Stomach (tissue), 8 donors: ENCODE measurements at regions not wholly inside any gene's neighbourhood (a gene's known extent, or its start where the extent isn't known, plus 50 kb on each side); places are given as distances from the start of the nearest gene placed in this dataset.
"Not testable (repeated sequence)": the region's sequence is repeated elsewhere in the genome, so short reads cannot be mapped to it uniquely, and the experiment has no call there.

Experiments used
- DNase-seq, 2 donors: peaks; one replicate each; pipeline versions ENCODE4 v3.0.0 to v3.0.0-alpha.2; 2013 to 2019
- H3K27ac ChIP-seq, 5 donors: fragments of 200-600 bp in 4 of 5; sonication (generic) in 4 of 5; one replicate each; pipeline ENCODE4 v1.5.1; 2013 to 2019; ENCODE audit warnings: mild to moderate bottlenecking in 1 of 5, moderate library complexity in 1 of 5
- H3K27me3 ChIP-seq, 3 donors: fragments of 200-600 bp; sonication (generic); one replicate each; pipeline ENCODE4 v1.5.1; 2017 to 2019; ENCODE audit warnings: mixed run types in 1 of 3
- H3K36me3 ChIP-seq, 4 donors: fragments of 200-600 bp; sonication (generic); 1 replicate in 3 of 4; 2 replicates in 1 of 4; pipeline ENCODE4 v1.5.1; 2016 to 2019
- H3K4me1 ChIP-seq, 4 donors: fragments of 200-600 bp; sonication (generic); one replicate each; pipeline ENCODE4 v1.5.1; 2016 to 2019
- H3K4me3 ChIP-seq, 4 donors: fragments of 200-600 bp; sonication (generic) in 3 of 4; one replicate each; pipeline ENCODE4 v1.5.1; 2016 to 2019; ENCODE audit warnings: mild to moderate bottlenecking in 1 of 4
- H3K9me3 ChIP-seq, 4 donors: fragments of 200-600 bp; sonication (generic); one replicate each; pipeline ENCODE4 v1.5.1; 2016 to 2019
- EP300 ChIP-seq: sonication (generic); formaldehyde crosslinking; IDR thresholded peaks from one replicate; pipeline ENCODE4 v1.6.1; 2017; ENCODE audit warnings: antibody characterized with exemption
- POLR2A ChIP-seq, 4 donors: fragments of 450-650 bp; IDR thresholded peaks; one replicate each; pipeline ENCODE4 v1.6.1; 2016; ENCODE audit warnings: antibody characterized with exemption in 4 of 4, control low read depth in 2 of 4, mild to moderate bottlenecking in 1 of 4, moderate library complexity in 1 of 4
- POLR2AphosphoS5 ChIP-seq, 3 donors: sonication (generic); formaldehyde crosslinking; IDR thresholded peaks; one replicate each; pipeline ENCODE4 v1.6.1; 2016; ENCODE audit warnings: antibody characterized with exemption in 3 of 3
- WGBS, 5 donors: extraction: QIAGEN DNeasy Blood & Tissue Kit in 3 of 5; methylation state at CpG; one replicate each; pipeline versions ENCODE4 v1.1.5 to v1.1.7; 2013 to 2018; 5-methylcytosine and 5-hydroxymethylcytosine counted together
- intact Hi-C: fragments of 100-400 bp; cut with DNase I; formaldehyde crosslinking; loops from one replicate; pipeline ENCODE4 v1.15.1; 2023; ENCODE audit warnings: low total_unique reads
- TF ChIP-seq, protein P1 (sequence below), 7 experiments: fragments of 450-650 bp in 4 of 7; fragments of 200-600 bp in 3 of 7; sonication (generic) in 3 of 7; IDR thresholded peaks; one replicate each; pipeline ENCODE4 v1.5.1; 2016 to 2019; ENCODE audit warnings: antibody characterized with exemption in 7 of 7, control low read depth in 2 of 7, mild to moderate bottlenecking in 1 of 7
- donor health status: healthy with polysubstance abuse.
- donor health status: Bipolar disorder and iron deficiency.
- donor health status: healthy.

DNA sequence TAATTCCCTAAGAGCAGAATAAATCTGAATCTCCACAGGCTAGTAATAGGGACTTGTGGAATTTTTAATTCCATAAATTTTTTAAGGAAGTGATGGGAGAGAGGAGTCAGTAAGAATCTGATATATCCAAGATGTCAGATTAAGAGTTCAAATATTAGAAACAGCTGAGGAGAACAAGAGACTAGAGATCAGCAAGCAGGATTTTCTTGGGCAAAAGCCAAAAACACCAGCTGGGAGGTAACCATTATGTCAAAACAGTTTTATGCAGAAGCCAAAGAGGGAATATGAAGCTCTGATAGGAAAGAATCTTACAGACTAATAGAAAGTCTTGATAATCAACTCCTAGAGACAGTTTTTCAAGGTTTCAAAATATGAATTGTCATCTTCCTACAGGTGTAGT, 72.2 kb upstream of the RBPJ start:
- no peaks in the 10 kb centered on the region for H3K27me3 ChIP-seq
- TF ChIP-seq POLR2AphosphoS5 (IDR thresholded peaks at IDR 0.05): no peak
- no peak for TF ChIP-seq POLR2A (IDR thresholded peaks at IDR 0.05)
- TF ChIP-seq, protein P1, sequence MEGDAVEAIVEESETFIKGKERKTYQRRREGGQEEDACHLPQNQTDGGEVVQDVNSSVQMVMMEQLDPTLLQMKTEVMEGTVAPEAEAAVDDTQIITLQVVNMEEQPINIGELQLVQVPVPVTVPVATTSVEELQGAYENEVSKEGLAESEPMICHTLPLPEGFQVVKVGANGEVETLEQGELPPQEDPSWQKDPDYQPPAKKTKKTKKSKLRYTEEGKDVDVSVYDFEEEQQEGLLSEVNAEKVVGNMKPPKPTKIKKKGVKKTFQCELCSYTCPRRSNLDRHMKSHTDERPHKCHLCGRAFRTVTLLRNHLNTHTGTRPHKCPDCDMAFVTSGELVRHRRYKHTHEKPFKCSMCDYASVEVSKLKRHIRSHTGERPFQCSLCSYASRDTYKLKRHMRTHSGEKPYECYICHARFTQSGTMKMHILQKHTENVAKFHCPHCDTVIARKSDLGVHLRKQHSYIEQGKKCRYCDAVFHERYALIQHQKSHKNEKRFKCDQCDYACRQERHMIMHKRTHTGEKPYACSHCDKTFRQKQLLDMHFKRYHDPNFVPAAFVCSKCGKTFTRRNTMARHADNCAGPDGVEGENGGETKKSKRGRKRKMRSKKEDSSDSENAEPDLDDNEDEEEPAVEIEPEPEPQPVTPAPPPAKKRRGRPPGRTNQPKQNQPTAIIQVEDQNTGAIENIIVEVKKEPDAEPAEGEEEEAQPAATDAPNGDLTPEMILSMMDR (IDR thresholded peaks at IDR 0.05): no peak
- TF ChIP-seq EP300: no peak
- DNase-seq: peak in 1 of 2 donors; percentile 82
- intact Hi-C loops: no loop called here
- H3K27ac ChIP-seq: no peak overlapping the region
- no peaks in the 10 kb centered on the region for H3K36me3 ChIP-seq
- peaks cover 0 to 3% (median 0%) of the 10 kb centered on the region in 4 donors for H3K9me3 ChIP-seq
- H3K4me3 ChIP-seq: no peak overlapping the region
- peaks cover 0 to 8% (median 2%) of the 10 kb centered on the region in 4 donors for H3K4me1 ChIP-seq

DNA sequence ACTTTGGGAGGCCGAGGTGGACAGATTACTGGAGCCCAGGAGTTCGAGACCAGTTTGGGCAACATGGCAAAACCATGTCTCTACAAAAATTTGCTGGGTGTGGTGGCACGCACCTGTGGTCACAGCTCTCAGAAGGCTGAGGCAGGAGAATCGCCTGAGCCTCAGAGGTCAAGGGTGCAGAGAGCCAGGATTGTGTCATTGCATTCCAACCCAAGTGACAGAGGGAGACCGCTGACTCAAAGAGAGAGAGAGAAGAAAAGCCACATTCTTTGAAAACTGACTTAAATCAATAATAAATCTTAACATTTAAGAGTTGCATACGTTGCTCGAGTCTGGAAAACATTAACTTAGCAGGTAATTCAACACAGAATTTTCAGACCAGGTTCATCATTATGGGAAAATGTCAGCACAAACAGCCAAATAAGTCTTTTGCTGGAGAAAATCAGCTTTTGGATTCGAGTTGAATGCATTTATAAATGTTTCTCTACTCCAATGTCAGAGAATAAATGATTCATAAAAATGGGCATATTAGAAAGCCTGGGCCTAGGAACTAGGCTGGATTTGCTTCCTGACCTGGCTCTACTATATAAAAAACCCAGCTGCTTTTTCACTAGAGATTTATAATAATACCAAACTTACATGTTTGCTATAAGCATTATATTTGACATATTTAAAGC, 68.3 kb upstream of the RBPJ start:
- WGBS, 5 donors: 65 to 82% (median 70%) methylated on average over 8 of the region's 8 CpGs
- DNase-seq: peak in 1 of 2 donors; percentile 28
- no peak overlapping the region for H3K4me3 ChIP-seq
- intact Hi-C loops: no loop called here
- no peaks in the 10 kb centered on the region for H3K9me3 ChIP-seq
- no peaks in the 10 kb centered on the region for H3K36me3 ChIP-seq
- H3K4me1 ChIP-seq: peaks cover 0 to 8% (median 2%) of the 10 kb centered on the region in 4 donors
- H3K27me3 ChIP-seq: no peaks in the 10 kb centered on the region
- TF ChIP-seq POLR2A (IDR thresholded peaks at IDR 0.05) (no peak), EP300 (no peak), POLR2AphosphoS5 (IDR thresholded peaks at IDR 0.05) (no peak)
- TF ChIP-seq, protein P1 (IDR thresholded peaks at IDR 0.05): no peak
- no peak overlapping the region for H3K27ac ChIP-seq

DNA sequence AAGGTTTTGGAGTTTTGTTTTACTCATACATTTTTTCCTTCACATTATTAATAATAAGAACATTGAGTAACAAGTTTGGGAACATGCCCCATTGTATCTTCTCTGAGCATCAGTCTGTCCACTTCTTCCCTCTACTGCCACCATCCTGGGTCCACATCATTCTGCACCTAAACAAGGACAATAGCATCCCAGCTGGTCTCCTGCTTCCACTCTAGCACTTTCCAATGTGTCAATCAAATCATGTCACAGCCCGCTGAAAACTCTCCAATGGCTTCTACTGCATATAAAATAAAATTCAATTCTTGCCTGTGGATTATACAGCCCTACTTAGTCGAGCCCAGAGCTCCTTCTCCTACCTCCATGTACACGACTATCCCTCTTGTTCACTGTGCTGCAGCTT, 66.8 kb upstream of the RBPJ start:
- no peak for DNase-seq
- peaks cover 0 to 5% (median 2%) of the 10 kb centered on the region in 4 donors for H3K4me1 ChIP-seq
- H3K27ac ChIP-seq: no peak overlapping the region
- no peaks in the 10 kb centered on the region for H3K36me3 ChIP-seq
- TF ChIP-seq, protein P1 (IDR thresholded peaks at IDR 0.05): no peak
- TF ChIP-seq POLR2A (IDR thresholded peaks at IDR 0.05): no peak
- no peak for TF ChIP-seq POLR2AphosphoS5 (IDR thresholded peaks at IDR 0.05)
- TF ChIP-seq EP300: no peak
- intact Hi-C loops: no loop called here
- no peaks in the 10 kb centered on the region for H3K27me3 ChIP-seq
- 73 to 88% (median 79%) methylated on average over 3 of the region's 3 CpGs for WGBS, 5 donors
- H3K9me3 ChIP-seq: no peaks in the 10 kb centered on the region
- H3K4me3 ChIP-seq: no peak overlapping the region

DNA sequence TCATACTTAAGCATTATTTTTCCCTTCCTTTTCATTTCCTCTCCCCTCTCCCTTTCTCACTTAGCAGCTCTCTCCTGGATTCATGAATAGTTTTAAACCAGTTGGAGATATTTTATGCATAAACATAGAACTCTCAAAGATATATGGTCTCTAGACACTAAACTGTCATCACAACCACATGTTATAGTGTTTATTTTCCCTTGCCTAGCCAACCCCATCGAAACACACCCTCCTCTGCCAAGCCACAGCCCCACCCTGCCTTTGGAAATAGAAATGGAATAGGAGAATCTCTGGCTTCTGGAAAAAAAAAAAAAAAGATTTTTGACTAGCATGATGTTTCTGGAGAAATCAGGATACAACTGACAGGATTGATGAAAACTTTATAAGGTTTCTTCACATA, 64.8 kb upstream of the RBPJ start:
- intact Hi-C loops: no loop called here
- 29 to 62% (median 46%) methylated on average over 1 of the region's 1 CpG for WGBS, 5 donors

DNA sequence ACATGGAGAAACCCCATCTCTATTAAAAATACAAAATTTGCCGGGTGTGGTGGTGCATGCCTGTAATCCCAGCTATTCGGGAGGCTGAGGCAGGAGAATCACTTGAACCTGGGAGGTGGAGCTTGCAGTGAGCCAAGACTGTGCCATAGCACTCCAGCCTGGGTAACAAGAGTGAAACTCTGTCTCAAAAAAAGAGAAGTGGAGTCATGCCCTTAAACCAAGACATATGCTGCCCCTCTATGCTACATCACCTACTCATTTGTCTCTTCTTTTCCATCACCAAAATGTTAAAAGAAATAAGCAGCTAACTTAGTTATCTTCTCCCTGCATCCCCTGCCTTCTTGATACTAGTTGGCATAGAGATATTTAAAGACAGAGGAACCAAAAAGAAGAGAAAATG, 63.4 kb upstream of the RBPJ start:
- 92 to 100% (median 94%) methylated on average over 2 of the region's 2 CpGs for WGBS, 5 donors
- H3K36me3 ChIP-seq, H3K27me3 ChIP-seq, H3K9me3 ChIP-seq, DNase-seq, H3K4me1 ChIP-seq, intact Hi-C loops, H3K27ac ChIP-seq, H3K4me3 ChIP-seq: not testable (repeated sequence)

More for the DNA sequence above, 64.8 kb upstream of the RBPJ start:
- H3K4me3 ChIP-seq: no peak overlapping the region
- no peaks in the 10 kb centered on the region for H3K9me3 ChIP-seq
- DNase-seq: no peak
- no peak overlapping the region for H3K27ac ChIP-seq
- TF ChIP-seq POLR2A (IDR thresholded peaks at IDR 0.05) (no peak), POLR2AphosphoS5 (IDR thresholded peaks at IDR 0.05) (no peak), EP300 (no peak)
- TF ChIP-seq, protein P1 (IDR thresholded peaks at IDR 0.05): no peak
- no peaks in the 10 kb centered on the region for H3K4me1 ChIP-seq
- H3K27me3 ChIP-seq: no peaks in the 10 kb centered on the region
- no peaks in the 10 kb centered on the region for H3K36me3 ChIP-seq
